ENCODE measurements at regions not wholly inside any gene's neighbourhood (a gene's known extent, or its start where the extent isn't known, plus 50 kb on each side); places are given as distances from the start of the nearest gene placed in this dataset.

DNA sequence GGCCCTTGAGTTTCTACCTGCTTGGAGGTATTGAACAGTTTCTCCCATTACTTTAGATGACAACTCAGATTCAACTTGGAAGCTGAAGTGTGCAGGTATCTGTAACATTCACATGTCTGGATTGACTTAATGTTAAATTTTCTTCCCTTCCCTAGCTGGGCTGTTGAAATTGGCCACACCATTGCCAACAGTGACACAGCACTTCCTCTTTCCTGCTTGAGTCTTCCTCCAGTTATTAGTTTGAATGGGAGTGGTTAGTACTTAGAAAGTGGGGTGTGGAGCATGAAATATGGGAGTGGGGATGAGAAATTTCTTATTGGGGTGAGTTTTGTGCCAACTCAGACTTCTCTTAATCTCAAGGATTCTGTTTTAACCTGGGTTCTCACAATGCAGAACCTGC lies 454.9 kb downstream of the KCNJ2 start:
- H3K4me1 ChIP-seq = no peaks in the 10 kb centered on the region
- no peak overlapping the region for H3K27ac ChIP-seq
- H3K4me3 ChIP-seq = no peak overlapping the region
- DNase-seq (ENCODE audit: low spot score) = no peak
- no peaks in the 10 kb centered on the region for H3K27me3 ChIP-seq
- H3K36me3 ChIP-seq = no peaks in the 10 kb centered on the region
- no peaks in the 10 kb centered on the region for H3K9me3 ChIP-seq
- TF ChIP-seq, protein P1, sequence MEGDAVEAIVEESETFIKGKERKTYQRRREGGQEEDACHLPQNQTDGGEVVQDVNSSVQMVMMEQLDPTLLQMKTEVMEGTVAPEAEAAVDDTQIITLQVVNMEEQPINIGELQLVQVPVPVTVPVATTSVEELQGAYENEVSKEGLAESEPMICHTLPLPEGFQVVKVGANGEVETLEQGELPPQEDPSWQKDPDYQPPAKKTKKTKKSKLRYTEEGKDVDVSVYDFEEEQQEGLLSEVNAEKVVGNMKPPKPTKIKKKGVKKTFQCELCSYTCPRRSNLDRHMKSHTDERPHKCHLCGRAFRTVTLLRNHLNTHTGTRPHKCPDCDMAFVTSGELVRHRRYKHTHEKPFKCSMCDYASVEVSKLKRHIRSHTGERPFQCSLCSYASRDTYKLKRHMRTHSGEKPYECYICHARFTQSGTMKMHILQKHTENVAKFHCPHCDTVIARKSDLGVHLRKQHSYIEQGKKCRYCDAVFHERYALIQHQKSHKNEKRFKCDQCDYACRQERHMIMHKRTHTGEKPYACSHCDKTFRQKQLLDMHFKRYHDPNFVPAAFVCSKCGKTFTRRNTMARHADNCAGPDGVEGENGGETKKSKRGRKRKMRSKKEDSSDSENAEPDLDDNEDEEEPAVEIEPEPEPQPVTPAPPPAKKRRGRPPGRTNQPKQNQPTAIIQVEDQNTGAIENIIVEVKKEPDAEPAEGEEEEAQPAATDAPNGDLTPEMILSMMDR (IDR thresholded peaks at IDR 0.05) = no peak

GRCh38 chr17:70629902-70630301 lies 460.6 kb downstream of the KCNJ2 start:
- no peak for DNase-seq (ENCODE audit: low spot score)
- TF ChIP-seq, protein P1 (IDR thresholded peaks at IDR 0.05) = peak in 1 of 2 donors; percentile 46
- Histone ChIP-seq H3K4me1 (no peaks in the 10 kb centered on the region), H3K4me3 (no peak overlapping the region), H3K27me3 (no peaks in the 10 kb centered on the region), H3K27ac (no peak overlapping the region), H3K9me3 (no peaks in the 10 kb centered on the region), H3K36me3 (no peaks in the 10 kb centered on the region)

GRCh38 chr17:70636517-70637133 lies 467.3 kb downstream of the KCNJ2 start:
- no peak for DNase-seq (ENCODE audit: low spot score)

GRCh38 chr17:70642059-70642458 lies 472.7 kb downstream of the KCNJ2 start:
- no peaks in the 10 kb centered on the region for H3K27me3 ChIP-seq
- no peaks in the 10 kb centered on the region for H3K36me3 ChIP-seq
- H3K27ac ChIP-seq = no peak overlapping the region
- H3K9me3 ChIP-seq = peaks cover 0 to 8% of the 10 kb centered on the region in 2 donors
- no peaks in the 10 kb centered on the region for H3K4me1 ChIP-seq
- no peak overlapping the region for H3K4me3 ChIP-seq
- TF ChIP-seq, protein P1 (IDR thresholded peaks at IDR 0.05) = no peak
- DNase-seq (ENCODE audit: low spot score) = no peak

More at GRCh38 chr17:70636517-70637133, 467.3 kb downstream of the KCNJ2 start:
- Histone ChIP-seq H3K27me3 (no peaks in the 10 kb centered on the region), H3K9me3 (no peaks in the 10 kb centered on the region), H3K4me3 (no peak overlapping the region), H3K27ac (no peak overlapping the region), H3K36me3 (no peaks in the 10 kb centered on the region), H3K4me1 (no peaks in the 10 kb centered on the region)
- TF ChIP-seq, protein P1 (IDR thresholded peaks at IDR 0.05) = peak; percentile 46 to 81

DNA sequence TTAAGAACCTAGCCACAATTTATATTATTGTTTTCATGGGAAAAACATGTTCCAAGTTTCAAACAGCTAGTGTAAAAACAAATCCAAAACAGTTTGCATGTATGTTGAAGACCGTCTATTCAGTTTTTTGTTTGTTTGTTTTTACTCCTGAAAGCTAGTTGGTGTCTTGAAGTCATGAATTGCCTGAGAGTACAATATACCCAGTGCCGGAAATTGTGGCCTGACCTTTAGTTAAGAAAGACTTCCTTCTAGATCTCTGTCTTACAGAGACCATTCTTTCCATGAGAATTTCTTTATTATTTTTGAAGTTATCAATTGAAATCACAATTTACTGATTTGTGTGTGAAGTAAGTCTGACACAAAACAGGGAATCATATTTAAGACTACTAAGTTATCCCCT lies 474.8 kb downstream of the KCNJ2 start:
- Histone ChIP-seq H3K27me3 (no peaks in the 10 kb centered on the region), H3K4me1 (no peaks in the 10 kb centered on the region), H3K27ac (no peak overlapping the region), H3K9me3 (peaks cover 0 to 8% of the 10 kb centered on the region in 2 donors), H3K4me3 (no peak overlapping the region), H3K36me3 (no peaks in the 10 kb centered on the region)
- TF ChIP-seq, protein P1 (IDR thresholded peaks at IDR 0.05) = no peak
- no peak for DNase-seq (ENCODE audit: low spot score)

GRCh38 chr17:70646673-70647072 lies 477.3 kb downstream of the KCNJ2 start:
- no peak overlapping the region for H3K27ac ChIP-seq
- no peaks in the 10 kb centered on the region for H3K4me1 ChIP-seq
- H3K9me3 ChIP-seq = peaks cover 0 to 8% of the 10 kb centered on the region in 2 donors
- no peaks in the 10 kb centered on the region for H3K27me3 ChIP-seq
- TF ChIP-seq, protein P1 (IDR thresholded peaks at IDR 0.05) = no peak
- no peaks in the 10 kb centered on the region for H3K36me3 ChIP-seq
- H3K4me3 ChIP-seq = no peak overlapping the region
- no peak for DNase-seq (ENCODE audit: low spot score)
